ENCODE measurements at regions not wholly inside any gene's neighbourhood (a gene's known extent, or its start where the extent isn't known, plus 50 kb on each side); places are given as distances from the start of the nearest gene placed in this dataset.

GRCh38 chr9:115832031-115832430, 321.6 kb upstream of the PAPPA start:
- TF ChIP-seq CTCF (IDR thresholded peaks at IDR 0.05) (no peak), POLR2A (IDR thresholded peaks at IDR 0.05) (no peak), POLR2AphosphoS5 (IDR thresholded peaks at IDR 0.05) (no peak)

All from upper lobe of left lung (tissue), 4 donors.